IPS DF 19.7 (cell line): ENCODE measurements at regions not wholly inside any gene's neighbourhood (a gene's known extent, or its start where the extent isn't known, plus 50 kb on each side); places are given as distances from the start of the nearest gene placed in this dataset.
A peak's percentile ranks its signal among the peaks of the same experiment; 100 is the strongest.
"Not testable (repeated sequence)": the region's sequence is repeated elsewhere in the genome, so short reads cannot be mapped to it uniquely, and the experiment has no call there.

Source experiments
- DNase-seq: peaks from one replicate; pipeline ENCODE4 v3.0.0-alpha.2; 2013; ENCODE audit warnings: low read depth, low spot score

- DNase-seq = no peak
Observed at GRCh38 chr11:39675171-39675570, 1784.3 kb downstream of the LRRC4C start.

- no peak for DNase-seq
Observed at GRCh38 chr11:39674761-39675160, 1784.7 kb downstream of the LRRC4C start.

DNA sequence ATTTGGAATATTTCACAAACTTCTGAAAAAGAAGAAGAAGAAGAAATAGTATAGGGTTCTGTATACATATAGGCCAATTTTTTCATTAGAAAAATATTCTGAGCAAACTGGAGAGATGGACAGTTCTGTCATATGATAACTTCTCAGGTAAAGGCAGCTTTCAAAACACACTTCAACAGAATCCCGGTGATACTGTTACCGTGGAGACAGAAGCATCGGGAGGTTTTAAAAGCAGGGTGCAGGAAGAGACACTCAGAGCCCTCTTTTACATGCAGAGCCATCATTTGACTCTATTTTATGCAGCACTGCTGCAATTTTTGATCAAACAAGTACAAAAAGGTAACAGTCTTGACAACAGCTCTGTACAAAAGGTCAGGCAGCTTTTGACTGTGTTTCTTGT lies 1785.4 kb downstream of the LRRC4C start:
- no peak for DNase-seq

DNA sequence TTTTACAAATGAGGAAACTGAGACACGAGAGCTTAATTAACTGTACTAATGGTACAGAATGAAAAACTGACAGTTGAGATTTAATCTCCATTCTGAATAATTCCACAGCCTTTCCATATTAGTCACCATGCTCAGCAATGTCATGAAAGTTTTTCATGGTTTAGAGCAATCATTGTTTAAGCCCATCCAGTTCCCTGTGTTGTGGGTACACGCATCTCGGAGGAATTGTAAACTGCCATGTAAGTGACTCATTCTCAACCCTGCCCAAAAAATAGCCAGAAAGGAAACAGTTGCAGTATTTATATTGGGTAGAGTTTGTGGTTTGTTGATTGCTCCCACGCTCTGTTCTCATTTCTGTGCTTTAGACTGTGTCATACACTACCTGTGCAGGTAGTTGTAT lies 1790.8 kb downstream of the LRRC4C start:
- DNase-seq = no peak

- DNase-seq = no peak
Observed at GRCh38 chr11:39664023-39664422, 1795.4 kb downstream of the LRRC4C start.

DNA sequence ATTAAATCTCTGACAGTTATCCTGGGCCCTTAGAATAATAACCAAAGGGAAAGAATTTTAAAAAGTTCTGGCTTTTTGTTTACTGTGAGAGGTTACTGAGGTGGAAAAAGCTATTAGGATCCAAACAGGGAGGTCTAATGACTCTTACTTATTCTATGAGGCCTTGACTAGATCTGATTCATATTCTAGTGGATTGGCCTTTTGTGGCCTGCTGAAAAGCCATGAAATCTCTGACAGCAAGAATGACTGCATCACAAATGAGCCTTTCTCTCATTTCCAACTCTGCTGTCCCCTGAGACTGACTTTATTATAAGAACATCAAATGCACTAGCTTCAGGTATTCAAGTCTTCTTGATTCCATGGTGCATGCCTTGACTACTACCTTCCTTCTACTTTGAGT lies 1797.6 kb downstream of the LRRC4C start:
- DNase-seq = no peak

- no peak for DNase-seq
Observed at GRCh38 chr11:39651857-39652461, 1807.5 kb downstream of the LRRC4C start.

DNA sequence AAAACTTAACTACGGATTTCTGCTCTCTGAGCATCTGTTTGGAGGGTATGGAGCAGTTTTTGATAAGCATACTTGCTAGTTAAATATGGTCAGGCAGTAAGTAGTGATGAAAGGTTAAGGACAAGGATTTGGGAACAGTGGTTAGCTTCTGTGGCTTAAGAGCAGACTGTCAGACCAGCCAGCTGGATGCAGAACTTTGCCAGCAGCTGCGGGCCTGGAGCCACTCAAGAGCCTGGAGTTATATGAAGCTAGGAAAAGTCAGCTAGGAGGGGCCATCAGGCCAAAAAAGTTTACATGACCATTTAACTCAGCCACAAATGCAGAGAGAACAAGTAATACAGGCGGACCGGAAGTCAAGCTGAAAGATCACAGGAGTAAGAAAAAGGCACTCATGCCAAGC lies 1817.7 kb downstream of the LRRC4C start:
- no peak for DNase-seq

DNA sequence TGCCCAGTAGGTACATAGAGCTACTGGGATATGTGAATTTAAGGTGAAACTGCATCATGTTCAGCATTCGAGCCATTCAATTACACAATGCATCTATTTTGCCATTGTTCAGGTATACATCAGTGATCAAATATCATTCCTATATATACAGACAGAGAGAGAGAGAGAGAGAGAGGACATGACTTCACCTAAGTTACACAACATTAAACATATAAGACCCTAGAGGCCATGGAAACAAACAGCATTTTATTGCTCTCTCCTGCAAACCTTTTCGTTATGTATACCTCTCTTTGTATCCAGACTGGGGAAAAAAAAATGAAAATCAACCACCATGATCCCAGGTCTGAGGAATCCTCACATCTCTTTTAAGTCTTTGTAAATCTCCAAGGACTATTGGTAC lies 1829.1 kb downstream of the LRRC4C start:
- DNase-seq = no peak

DNA sequence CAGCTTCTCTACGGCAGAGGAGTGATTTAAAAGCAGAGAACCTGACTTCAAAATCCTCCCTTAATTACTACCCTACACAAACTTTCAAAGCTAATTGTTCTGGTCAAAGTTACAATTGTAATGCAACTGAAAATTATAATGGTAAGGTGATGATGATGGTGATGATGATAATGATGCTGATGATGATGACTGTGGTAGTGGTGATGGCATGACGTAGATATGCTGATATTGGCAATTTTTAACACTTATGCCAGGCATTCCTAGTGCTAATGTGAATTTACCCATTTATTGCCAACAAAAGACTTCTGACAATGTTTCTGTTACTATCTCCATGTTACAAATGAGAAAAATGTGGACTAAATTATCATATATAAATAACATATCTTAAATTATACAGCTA lies 1831.1 kb downstream of the LRRC4C start:
- no peak for DNase-seq

DNA sequence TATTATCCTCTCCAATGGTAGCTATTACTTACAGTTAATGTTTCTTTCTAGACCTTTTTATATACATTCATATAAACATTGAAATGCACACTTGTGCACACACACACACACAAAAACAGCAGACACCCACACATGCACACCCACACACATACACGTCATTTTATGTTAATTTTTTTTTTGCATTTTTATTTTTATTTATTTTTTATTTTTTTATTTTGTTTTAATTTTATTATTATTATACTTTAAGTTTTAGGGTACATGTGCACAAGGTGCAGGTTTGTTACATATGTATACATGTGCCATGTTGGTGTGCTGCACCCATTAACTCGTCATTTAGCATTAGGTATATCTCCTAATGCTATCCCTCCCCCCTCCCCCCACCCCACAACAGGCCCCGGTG lies 1839.1 kb downstream of the LRRC4C start:
- not testable (repeated sequence) for DNase-seq

DNA sequence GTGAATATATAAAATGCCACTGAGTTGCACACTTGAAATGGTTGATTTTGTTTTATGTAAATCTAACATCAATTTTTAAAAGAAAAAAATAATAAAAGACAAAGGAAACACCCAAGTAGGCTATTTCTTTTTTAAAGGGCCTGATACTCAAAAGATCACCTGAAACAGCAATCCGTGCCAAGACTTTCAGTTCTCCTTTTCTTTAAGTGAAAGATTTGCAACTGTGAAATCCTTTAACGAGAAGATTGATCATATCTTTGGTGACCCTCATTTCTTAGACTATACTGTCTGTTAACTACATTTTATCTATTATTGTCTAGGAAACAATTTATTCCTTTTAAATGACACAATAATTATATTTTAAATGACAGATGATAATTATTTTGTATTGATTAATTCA lies 1841.5 kb downstream of the LRRC4C start:
- no peak for DNase-seq

DNA sequence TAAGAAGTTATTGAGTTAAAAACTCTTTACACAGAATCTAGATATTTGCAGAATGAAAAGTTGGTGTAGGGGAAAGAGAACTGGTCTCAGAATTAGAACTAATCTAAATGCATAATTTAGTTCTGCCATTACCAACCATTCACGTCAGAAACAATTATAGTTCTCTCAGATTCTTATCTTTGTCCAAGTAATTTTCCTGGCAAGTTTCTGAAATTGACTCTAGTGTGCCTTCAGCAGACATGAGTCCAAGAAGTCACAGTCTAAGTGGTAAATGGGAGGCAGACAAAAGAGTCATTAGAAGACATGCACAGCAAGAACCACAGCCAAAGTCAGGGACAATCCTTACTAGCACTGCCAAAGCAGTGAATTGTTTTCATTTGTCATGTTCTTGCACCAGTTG lies 1870.1 kb downstream of the LRRC4C start:
- DNase-seq = no peak

- no peak for DNase-seq
Observed at GRCh38 chr11:39586036-39586435, 1873.4 kb downstream of the LRRC4C start.

DNA sequence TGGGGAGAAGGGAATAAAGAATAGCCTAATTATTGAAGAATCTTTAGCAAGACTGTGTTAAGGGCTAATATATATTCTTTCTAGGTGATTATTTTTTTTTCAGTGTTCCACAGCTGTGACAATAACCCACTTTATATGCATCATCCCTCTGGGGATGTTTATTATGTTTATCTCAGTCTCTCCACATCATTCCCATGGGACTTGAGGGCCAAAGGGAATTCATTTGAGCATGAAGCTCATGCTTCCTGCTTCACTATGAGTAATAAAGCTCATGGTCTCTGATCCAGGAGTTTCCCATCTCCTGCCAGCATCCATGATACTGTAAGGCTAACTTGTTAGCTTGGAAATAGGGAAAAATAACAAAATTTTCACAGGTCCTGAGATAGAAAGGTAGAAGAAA lies 1888.4 kb downstream of the LRRC4C start:
- no peak for DNase-seq

DNA sequence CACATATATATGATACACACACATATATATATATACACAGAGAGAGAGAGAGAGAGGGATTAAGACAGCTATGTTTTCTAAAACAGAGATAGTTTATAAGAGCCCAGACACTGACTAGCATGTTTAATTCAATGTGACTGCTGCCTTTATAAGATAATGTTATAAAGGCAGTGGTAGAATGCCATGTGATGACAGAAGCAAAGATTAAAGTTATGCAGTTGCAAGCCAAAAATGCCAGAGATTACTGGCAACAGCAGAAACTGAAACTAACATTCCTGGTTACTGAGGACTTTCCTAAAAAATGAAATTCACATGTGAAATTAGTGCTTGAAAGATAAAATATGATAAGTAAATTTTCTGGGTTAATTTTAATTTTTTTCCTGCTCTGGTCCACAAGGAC lies 1888.9 kb downstream of the LRRC4C start:
- no peak for DNase-seq

- DNase-seq = no peak
Observed at GRCh38 chr11:39569789-39570188, 1889.7 kb downstream of the LRRC4C start.

GRCh38 chr11:39542460-39542859 lies 1917.0 kb downstream of the LRRC4C start:
- DNase-seq = no peak

DNA sequence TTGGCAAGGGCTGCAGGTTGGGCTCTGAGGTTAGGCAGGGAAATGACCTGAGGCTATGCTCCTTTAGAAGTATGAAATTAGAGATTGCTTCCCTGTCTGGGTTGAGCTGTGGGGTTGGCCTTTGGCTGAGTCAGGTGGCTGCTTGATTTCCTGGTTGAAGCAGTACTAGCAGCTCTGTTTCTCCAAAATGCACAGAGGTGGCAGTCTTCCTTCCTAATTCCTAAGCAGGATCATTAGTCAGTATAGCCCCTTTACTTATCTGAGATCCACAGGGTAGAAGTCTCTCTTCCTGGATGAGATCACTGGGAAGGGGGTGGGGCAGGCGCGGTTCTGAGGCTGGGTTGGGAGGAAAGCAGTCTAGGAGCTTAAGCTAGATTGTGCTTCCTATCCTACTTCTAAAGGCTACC lies 1917.5 kb downstream of the LRRC4C start:
- DNase-seq = peak; percentile 12

DNA sequence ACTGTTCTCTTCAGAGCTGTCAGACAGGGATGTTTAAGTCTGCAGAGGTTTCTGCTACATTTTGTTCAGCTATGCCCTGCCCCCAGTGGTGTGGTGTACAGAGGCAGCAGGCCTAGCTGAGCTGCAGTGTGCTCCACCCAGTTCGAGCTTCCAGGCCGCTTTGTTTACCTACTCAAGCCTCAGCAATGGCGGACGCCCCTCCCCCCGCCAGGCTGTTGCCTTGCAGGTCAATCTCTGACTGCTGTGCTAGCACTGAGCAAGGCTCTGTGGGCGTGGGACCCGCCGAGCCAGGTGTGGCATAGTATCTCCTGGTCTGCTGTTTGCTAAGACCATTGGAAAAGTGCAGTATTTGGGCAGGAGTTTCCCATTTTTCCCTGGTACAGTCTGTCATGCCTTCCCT lies 1923.1 kb downstream of the LRRC4C start:
- DNase-seq = not testable (repeated sequence)
